Stomach (tissue), 4 donors: ENCODE measurements at regions not wholly inside any gene's neighbourhood (a gene's known extent, or its start where the extent isn't known, plus 50 kb on each side); places are given as distances from the start of the nearest gene placed in this dataset.

Source experiments
- CTCF ChIP-seq, 7 experiments: fragments of 450-650 bp in 4 of 7; fragments of 200-600 bp in 3 of 7; sonication (generic) in 3 of 7; IDR thresholded peaks; one replicate each; pipeline ENCODE4 v1.5.1; 2016 to 2019; ENCODE audit warnings: antibody characterized with exemption in 7 of 7, control low read depth in 2 of 7, mild to moderate bottlenecking in 1 of 7
- EP300 ChIP-seq: sonication (generic); formaldehyde crosslinking; IDR thresholded peaks from one replicate; pipeline ENCODE4 v1.6.1; 2017; ENCODE audit warnings: antibody characterized with exemption
- POLR2A ChIP-seq, 4 donors: fragments of 450-650 bp; IDR thresholded peaks; one replicate each; pipeline ENCODE4 v1.6.1; 2016; ENCODE audit warnings: antibody characterized with exemption in 4 of 4, control low read depth in 2 of 4, mild to moderate bottlenecking in 1 of 4, moderate library complexity in 1 of 4
- POLR2AphosphoS5 ChIP-seq, 3 donors: sonication (generic); formaldehyde crosslinking; IDR thresholded peaks; one replicate each; pipeline ENCODE4 v1.6.1; 2016; ENCODE audit warnings: antibody characterized with exemption in 3 of 3

GRCh38 chr12:94750864-94751263, 100.5 kb upstream of the TMCC3 start:
- TF ChIP-seq EP300 (no peak), POLR2A (IDR thresholded peaks at IDR 0.05) (no peak), CTCF (IDR thresholded peaks at IDR 0.05) (no peak), POLR2AphosphoS5 (IDR thresholded peaks at IDR 0.05) (no peak)
